Suppressor macrophage treated with lipopolysaccharide for 1 hour (primary cell): ENCODE measurements at regions not wholly inside any gene's neighbourhood (a gene's known extent, or its start where the extent isn't known, plus 50 kb on each side); places are given as distances from the start of the nearest gene placed in this dataset.
A peak's percentile ranks its signal among the peaks of the same experiment; 100 is the strongest.
"Not testable (repeated sequence)": the region's sequence is repeated elsewhere in the genome, so short reads cannot be mapped to it uniquely, and the experiment has no call there.

Experiments used
- DNase-seq, 3 donors: peaks; one replicate each; pipeline ENCODE4 v3.0.0-alpha.2; 2020 to 2022

DNA sequence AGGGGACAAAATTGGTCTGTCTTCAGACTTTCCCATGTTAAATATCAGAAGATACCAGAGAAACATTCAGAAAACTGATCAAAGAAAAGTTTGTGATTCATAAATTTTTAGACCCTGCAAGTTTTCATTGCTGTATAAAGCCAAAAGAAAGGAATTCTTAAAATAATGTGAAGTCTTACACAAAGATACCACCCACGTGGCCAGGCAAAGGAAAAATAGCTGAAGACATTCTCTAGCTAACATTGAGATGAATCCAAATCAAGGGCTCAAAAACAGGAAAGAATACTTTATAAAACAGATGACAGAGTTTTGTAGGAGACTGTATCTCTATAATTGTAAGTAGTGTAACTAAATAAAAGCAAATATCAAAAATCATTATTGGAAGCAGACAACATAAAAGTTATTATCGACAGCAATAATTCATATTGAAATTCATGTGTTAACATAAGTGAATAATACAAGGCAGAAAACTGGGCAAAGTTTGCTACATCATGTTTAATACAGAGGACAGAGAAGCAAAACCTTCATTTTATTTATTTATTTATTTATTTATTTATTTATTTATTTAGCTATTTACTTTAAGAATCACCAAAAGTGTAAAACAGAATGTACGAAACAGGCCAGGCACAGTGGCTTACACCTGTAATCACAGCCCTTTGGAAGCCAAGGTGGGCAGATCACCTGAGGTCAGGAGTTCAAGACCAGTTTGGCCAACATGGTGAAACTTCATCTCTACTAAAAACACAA, 204.6 kb upstream of the SLIT2 start:
- no peak for DNase-seq

DNA sequence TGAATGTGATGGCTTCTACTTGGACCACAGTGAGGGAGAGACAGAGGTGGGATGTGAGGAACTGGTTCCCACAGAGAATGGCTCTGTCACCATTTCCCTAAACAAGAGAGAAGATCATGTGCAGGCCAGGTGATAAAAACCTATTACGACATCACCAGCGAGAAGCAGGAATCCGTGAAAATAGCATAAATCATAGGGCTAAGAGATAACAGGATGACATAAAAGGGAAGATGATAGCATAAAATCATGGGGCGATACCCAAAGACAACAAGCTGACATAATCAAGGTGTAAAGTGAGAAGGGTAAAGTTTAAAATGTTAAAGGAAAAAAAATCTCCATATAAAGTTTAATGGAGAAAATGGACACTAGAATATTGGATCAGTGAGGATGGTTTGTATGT, 205.5 kb upstream of the SLIT2 start:
- no peak for DNase-seq

DNA sequence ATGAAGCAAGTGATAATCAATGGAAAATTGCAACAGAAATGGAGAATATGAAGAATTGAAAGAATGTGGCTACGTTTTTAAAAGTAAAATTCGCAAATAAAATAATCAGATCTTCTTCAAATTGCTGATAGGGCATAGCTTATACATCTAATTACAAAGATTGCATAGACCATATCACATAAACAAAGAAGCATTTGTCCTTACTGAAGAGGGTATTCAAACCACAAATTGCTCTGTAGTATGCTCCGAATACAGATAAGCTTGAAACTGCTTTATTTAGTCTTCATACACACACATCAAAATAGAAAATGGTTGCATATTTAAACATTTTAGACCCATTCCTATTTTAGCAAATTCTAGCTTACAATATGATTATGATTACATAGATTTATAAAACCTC, 206.7 kb upstream of the SLIT2 start:
- DNase-seq, result no peak

DNA sequence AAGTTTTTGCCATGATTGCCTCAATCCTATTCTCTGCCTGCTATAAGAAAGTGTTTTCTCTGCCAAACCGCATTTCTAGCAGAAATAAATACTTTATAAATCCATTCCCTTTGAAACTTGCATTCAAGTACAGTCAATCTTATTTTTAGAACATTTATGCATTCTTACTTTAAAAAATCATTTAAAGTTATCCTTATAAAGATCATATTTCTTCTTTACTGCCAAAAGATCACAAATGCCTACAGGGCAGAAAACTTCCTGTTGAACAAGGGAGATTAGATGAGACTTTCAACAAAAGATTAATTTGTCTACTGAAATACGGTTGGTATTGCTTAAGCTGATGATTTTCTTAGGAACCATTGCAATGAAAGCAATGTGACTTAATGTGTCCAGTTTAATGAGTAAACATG, 207.2 kb upstream of the SLIT2 start:
- no peak for DNase-seq

DNA sequence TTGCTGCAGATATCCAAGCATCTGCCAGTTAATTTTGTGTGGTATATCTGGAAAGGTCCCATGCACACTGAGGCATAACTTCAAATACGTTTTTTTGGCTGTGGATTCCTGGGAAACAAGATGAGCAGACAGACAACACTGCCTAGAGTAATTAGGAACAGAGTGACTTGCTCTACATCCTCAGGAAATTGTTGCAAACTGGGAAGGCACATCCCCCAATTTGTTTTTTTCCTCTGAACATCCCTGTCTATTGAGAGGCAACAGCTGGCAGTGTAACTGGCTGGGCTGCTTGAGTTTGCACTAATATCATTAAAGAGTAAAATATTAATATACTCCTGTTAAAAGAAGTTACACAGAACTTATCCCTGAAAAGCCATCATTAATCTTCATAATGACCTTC, 207.7 kb upstream of the SLIT2 start:
- no peak for DNase-seq

DNA sequence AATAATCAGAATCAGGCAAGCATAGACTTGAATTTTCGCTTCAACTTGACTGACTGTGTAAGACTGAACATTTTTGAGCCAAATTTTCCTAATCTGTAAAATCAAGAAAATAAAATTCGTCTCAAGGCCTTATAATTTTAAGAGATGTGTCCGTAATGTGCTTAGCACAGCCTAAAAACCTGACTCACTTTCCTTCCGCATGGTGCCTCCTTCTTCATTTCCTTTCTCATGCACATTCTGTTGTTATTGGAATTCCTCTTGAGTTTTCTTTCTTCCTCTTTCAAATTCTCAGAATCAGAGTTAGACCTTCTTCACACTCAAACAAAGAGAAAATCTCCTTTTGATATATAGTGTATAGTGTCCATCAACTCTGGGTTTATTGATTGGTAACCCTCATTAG, 208.9 kb upstream of the SLIT2 start:
- DNase-seq, result no peak

DNA sequence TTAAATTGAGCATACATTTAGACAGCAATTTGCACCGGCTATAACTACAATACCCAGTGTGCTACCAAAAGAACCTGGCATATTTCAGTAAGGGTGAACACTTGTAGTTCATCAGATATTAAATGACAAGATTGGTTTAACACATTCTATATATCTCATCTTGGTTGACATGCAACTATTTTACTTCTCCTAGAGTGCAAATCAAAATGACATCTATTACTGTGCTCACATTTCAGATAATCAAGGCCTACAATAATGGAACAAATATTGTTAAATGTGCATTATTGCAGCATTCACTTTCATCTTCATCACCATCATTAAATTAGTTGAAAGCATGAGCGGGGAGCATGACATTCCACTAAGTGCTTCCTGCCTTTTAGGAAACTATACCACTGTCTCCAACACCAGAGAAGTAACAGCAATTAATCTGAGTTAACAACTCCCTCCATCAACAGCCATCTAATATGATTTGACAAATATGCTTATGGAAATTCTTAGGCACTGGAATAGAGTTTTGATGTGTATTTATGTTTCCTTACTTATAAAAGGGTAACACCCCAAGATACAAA, 209.8 kb upstream of the SLIT2 start:
- no peak for DNase-seq

DNA sequence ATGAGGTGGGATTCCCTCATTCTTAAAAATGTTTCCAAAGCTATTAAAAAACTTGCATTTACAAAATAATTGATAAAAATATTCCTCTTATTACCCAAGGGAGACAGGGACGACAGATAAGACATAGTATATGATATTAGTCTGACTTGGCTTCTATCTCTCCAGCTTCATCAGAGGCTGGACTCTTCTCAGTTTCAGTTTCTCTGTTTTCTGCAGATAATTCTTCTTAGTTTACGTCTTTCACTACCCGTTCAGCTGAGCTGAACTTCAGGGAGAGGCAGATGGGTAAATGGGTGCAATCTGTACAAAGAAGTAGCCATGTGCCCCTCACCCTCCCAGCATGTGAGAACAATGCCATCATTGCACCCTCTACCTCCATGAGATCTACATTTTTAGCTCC, 214.0 kb upstream of the SLIT2 start:
- no peak for DNase-seq

DNA sequence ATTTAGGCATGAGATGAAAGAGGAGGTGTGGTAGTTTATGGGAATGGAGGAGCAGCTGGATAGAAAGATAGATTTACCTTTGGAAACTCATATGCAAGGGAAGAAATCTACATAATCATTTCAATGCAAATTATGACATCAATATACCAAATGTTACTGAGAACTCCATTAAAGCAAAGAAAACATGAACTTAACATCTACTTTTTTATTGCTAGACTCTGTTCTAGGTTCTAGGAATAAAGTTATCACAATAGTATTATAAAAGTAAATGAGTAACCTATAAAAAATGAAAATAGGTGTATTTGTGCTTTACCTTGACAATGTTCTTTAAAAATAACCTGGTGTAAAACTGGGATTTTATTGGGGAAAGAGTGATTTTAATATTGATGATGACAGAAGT, 221.6 kb upstream of the SLIT2 start:
- DNase-seq, result no peak

DNA sequence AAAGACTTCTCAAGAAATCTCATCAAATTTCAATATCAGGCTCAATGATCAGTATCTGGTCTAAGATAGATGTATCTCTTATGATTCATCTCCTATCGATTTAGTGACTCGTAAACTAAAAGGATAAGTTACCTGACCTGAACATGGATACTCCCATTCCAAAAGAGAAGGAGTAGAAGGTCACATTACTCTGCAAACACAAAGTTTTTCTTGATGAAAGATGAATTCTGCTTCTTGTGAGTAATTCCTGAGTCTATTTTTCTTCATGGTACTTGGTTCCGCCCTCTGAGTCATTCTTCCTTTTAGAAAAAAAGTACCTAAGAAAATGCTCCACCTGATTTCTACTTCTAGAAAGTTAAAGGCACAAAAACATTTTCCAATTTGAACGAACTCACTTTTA, 223.1 kb upstream of the SLIT2 start:
- no peak for DNase-seq

DNA sequence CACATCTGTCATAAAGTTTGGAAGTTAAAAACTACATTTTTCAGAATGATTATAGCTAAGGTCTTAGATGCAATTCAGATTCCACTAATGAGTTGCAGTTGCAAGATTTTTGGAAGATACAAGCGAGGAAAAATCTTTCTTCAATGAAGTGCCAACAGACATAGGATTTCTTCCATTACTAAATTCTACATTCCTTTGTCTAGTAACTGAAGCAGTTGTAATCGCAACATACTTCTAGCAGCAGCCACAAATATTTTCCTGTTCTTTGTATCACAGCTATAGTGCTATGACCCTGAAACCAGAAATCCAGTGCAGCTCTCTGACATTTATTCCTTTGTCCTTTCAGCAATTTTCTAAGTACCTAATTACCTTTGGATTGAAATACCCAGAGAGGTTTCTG, 225.2 kb upstream of the SLIT2 start:
- no peak for DNase-seq

DNA sequence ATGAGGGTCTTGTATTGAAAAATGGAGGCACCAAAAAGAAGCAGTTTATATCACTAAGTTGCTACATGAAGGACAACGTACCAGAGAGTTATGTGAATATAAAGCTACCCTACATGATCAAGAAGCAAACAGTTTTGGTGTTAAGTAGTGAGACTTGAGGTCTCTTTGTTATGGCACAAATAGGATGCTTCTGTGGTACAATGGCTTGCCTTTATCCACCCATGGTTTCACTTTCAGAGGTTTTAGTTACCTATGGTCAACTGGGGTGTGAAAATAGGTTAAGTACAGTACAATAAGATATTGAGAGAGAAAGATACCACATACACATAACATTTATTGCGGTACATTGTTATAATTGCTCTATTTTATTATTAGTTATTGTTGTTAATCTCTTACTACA, 229.2 kb upstream of the SLIT2 start:
- no peak for DNase-seq

DNA sequence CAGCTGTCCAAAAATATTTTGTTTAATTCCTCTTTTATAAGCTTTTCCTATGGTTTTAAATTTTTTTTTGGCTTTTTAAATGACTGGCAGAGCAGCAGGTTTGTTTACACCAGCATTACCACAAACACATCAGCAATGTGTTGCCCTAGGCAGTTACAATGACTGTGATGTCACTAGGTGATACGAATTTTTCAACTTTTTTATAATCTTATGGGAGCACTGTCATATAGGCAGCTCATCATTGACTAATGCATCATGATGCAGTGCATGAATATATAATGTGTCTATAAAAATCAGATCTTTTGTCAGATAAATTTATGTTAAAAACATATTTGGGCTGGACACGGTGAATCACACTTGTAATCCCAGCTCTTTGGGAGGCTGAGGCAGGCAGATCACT, 231.6 kb upstream of the SLIT2 start:
- DNase-seq, result no peak

DNA sequence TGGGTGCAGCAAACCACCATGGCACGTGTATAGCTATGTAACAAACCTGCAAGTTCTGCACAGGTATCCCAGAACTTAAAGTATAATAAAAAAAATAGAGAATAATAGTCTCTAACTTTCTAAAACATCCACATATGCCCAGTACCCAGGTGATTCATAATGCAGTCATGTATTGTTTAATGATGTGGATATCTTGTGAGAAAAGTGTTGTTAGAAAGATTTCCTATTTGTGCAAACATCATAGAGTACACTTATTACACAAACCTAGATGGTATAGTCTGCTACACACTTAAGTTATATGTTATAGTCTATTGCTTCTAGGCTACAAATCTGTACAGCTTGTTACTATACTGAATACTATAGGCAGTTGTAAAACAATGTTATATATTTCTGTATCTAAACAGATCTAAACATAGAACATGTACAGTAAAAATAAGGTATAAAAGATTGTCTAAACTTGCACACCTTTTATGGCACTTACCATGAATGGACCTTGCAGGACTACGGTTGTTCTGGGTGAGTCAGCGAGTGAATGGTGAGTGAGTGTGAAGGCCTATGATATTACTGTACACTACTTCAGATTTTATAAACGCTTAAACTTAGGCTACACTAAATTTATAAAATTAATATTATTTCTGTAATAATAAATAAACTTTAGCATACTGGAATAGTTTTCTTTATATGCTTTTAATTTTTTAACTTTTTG, 232.2 kb upstream of the SLIT2 start:
- no peak for DNase-seq

DNA sequence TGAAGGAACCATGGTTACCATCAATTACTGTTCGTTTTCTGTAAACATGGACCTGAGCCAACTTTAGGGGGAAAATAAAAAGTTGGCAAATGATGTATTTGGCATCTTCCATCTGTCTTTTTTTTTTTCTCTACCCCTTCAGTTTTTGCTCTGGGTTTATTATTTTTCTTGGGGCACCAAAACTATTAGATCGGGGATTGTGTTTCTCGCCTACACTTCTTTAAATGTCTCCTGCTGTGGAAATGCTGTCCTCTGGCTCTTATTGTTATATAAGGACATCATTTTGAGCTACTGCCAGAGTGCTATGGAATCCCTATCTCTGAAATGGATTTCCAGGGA, 234.0 kb upstream of the SLIT2 start:
- DNase-seq, result no peak

DNA sequence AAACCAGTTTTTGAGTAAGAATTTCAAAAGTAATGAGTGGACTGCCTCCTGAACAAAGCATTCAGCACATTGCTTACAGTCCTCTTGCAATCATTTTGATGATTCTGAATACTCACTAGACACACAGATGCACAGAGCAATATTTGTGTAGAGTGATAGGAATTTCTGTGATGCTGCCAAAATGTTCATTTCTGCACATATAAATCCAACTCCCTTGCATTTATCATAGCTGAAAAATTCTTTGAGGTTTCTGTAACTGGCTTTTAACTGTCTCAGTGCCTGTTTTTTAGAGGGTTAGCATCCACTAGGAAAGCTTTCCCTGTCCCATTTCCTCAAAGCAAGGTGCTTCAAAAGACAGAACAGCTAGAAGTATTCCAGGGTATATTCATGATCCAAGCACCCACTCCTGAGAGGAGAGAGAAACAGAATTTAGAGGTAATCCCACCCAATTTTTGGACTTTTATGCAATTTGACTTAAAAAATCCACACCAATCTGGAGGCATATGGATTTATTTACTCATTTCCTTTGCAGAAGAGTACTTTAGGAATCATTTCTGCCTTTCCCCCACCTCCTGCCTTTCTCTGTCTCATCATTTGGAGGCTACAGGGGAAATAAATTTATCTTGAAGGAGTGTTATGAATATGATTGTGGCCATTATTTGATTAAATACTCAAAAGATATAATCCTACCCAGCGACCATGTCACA, 234.5 kb upstream of the SLIT2 start:
- DNase-seq, result no peak

DNA sequence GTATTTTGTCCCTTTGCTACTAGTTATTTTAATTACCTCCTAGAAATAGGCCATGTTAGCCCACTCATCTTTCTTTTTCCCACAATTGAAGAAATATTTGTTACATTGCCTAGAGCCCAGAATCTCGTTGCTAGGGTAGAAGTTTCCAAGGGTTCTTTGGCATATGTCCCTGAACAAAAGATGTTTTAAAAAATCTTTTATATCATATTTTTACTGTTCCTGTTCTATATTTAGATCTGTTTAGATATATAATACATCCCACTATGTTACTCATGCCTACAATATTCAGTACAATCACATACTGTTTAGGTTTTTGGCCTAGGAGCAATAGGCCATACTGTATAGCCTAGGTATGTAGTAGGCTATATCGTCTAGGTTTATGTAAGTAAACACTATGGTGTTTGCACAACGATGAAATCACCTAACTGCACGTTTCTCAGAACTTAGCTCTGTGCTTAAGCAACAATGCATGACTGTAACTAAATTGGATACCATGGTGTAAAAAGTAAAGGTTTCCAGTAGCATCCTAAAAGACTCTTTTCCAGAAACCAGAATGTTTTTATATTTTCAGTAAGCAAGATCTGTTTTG, 236.0 kb upstream of the SLIT2 start:
- DNase-seq, result no peak

DNA sequence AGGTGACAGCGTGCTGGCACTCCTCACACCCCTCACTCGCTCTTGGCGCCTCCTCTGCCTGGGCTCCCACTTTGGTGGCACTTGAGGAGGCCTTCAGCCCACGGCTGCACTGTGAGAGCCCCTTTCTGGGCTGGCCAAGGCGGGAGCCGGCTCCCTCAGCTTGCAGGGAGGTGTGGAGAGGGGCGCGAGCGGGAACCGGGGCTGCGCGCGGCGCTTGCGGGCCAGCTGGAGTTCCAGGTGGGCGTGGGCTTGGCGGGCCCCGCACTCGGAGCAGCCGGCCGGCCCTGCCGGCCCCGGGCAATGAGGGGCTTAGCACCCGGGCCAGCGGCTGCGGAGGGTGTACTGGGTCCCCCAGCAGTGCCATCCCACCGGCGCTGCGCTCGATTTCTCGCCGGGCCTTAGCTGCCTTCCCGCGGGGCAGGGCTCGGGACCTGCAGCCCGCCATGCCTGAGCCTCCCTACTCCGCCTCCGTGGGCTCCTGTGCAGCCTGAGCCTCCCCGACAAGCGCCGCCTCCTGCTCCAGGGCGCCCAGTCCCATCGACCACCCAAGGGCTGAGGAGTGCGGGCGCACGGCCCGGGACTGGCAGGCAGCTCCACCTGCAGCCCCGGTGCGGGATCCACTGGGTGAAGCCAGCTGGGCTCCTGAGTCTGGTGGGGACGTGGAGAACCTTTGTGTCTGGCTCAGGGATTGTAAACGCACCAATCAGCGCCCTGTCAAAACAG, 247.7 kb upstream of the SLIT2 start:
- DNase-seq, result not testable (repeated sequence)

DNA sequence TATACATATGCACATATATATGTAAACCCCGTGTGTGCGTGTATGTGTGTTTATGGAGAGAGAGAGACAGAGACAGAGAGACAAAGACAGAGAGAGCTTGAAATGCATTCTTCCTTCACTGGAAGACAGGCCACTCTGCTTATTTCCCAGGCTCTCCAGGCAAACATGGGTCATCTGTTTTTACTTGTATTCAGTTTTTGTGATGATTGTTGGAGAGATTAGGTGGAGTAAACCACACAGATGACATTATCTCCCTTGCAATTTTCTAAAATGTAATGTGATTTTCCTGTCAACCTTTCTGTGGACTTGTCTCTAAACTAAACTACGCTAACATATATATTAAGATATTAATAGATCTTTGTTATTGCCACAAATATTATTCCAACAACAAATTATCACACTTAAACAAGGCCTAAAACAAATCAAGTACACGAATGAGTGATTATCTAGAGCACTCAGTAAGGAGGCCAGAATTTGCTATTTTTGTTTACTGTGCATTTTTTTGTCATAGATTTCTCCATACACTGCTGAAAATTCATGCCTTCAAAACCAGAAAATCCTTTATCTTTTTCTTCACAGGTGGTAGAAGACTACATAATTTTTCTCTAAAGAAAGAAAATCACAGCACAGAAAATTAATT, 251.8 kb upstream of the SLIT2 start:
- no peak for DNase-seq

DNA sequence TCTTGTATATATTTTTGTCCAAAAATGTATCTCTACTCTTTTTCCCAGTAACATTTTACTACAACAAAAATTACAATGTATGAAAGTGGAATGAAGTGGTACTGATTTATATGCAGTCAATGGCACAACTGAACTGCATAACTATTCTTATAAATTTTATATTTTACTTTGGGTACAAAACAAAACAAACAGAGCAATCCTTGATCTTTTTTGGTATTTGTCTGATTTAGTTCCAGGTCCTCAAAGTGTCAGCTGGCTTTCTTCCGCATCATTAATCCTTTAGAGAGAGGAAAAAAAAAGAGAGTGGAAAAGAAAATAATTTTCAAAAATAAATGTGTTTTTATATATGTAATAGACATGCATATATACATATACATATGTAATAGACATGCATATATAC, 252.4 kb upstream of the SLIT2 start:
- no peak for DNase-seq

DNA sequence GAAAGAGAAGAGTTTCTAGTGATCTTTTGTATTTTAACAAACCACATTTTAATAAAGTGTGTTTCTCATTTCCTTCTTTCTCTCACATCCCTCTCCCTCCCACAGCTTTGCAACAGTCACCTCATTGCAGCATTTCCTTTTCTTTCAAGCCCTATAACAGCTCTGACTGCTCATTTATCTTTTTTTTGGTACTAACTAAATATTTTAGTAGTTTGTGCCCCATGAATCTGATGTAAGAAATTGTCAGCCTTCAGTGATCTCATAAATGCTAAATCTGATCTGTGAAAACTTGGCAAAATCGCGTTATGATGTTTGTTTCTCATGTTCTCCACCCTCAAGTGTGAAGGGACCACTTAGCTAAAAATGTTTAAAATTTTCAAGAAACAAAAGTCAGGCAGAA, 258.5 kb upstream of the SLIT2 start:
- DNase-seq, result peak; percentile 7 to 37 (median 16)

DNA sequence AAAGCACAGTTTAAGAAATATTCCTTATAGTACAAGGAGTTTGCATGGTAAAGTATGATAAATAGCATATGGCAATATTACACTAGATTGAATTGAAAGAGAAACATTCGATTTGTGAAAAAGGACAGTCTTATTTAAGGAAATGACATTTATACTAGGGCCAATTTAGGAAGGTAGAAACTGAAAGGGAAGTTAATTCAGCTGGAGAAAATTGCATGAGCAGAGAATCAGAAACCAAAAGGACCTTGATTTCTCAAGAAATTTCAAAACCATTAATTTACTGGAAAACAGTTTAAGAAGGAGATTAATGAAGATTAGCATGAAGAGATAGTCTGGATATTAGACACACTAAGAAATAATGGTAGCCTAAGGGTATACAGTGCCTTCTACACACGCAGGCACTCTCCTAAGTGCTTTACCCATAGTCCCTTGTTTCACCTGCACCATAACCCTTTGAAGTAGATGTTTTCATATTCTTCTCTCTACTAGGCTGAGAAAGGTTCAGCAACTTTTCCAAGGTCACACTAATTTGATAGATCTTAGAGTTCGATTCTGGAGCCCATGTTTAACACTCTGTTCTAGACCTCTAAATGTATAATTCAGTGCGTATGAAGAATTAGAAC, 259.1 kb upstream of the SLIT2 start:
- DNase-seq, result peak; percentile 5 to 43 (median 14)
